Peyer's patch (tissue), 4 donors: ENCODE measurements at regions not wholly inside any gene's neighbourhood (a gene's known extent, or its start where the extent isn't known, plus 50 kb on each side); places are given as distances from the start of the nearest gene placed in this dataset.

Experiments
- DNase-seq, 3 donors: peaks; one replicate each; pipeline ENCODE4 v3.0.0-alpha.2; 2017 to 2019
- H3K27ac ChIP-seq, 4 donors: fragments of 200-600 bp; sonication (generic); one replicate each; pipeline ENCODE4 v1.5.1; 2016 to 2019
- H3K27me3 ChIP-seq, 2 donors: fragments of 200-600 bp; sonication (generic); one replicate each; pipeline ENCODE4 v1.5.1; 2019
- H3K36me3 ChIP-seq, 3 donors: fragments of 200-600 bp; sonication (generic); one replicate each; pipeline ENCODE4 v1.5.1; 2016 to 2019
- H3K4me1 ChIP-seq, 4 donors: fragments of 200-600 bp; sonication (generic); one replicate each; pipeline ENCODE4 v1.5.1; 2016 to 2019
- H3K4me3 ChIP-seq, 4 donors: fragments of 200-600 bp; sonication (generic); 1 replicate in 3 of 4; 2 replicates in 1 of 4; pipeline ENCODE4 v1.5.1; 2016 to 2019; ENCODE audit warnings: mild to moderate bottlenecking in 1 of 4
- H3K9me3 ChIP-seq, 4 donors: fragments of 200-600 bp; sonication (generic); one replicate each; pipeline ENCODE4 v1.5.1; 2016 to 2019; ENCODE audit warnings: mild to moderate bottlenecking in 1 of 4
- POLR2A ChIP-seq, 2 donors: fragments of 450-650 bp; IDR thresholded peaks; one replicate each; pipeline ENCODE4 v1.5.1; 2017; ENCODE audit warnings: antibody characterized with exemption in 2 of 2, mild to moderate bottlenecking in 2 of 2, moderate library complexity in 2 of 2
- TF ChIP-seq, protein P1 (sequence below), 6 experiments: fragments of 450-650 bp in 4 of 6; fragments of 200-600 bp in 2 of 6; sonication (generic) in 1 of 6; IDR thresholded peaks; one replicate each; pipeline ENCODE4 v1.5.1; 2017 to 2019; ENCODE audit warnings: antibody characterized with exemption in 6 of 6, mild to moderate bottlenecking in 3 of 6, moderate library complexity in 1 of 6

DNA sequence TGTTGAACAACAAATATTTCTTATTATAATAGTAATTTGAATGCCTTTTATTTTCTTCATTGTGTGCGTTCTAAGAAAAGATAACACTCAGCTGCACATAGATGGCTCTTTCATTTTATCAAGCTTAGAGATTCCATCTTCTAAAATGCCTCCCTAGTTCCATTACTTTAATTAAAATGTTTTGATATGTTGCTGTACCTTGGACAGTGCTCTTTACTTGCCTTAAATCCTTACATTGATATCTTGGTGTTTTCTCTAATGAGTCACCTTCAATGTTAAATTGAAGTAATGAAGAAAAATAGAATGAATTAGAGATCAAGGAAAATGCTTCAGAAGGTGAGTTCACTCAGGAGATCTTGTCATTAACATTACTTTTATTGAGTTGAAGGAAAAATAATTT lies 1672.4 kb upstream of the AGA start:
- H3K27me3 ChIP-seq, result no peaks in the 10 kb centered on the region
- no peak overlapping the region for H3K4me3 ChIP-seq
- H3K4me1 ChIP-seq, result no peaks in the 10 kb centered on the region
- H3K9me3 ChIP-seq, result no peaks in the 10 kb centered on the region
- TF ChIP-seq, protein P1, sequence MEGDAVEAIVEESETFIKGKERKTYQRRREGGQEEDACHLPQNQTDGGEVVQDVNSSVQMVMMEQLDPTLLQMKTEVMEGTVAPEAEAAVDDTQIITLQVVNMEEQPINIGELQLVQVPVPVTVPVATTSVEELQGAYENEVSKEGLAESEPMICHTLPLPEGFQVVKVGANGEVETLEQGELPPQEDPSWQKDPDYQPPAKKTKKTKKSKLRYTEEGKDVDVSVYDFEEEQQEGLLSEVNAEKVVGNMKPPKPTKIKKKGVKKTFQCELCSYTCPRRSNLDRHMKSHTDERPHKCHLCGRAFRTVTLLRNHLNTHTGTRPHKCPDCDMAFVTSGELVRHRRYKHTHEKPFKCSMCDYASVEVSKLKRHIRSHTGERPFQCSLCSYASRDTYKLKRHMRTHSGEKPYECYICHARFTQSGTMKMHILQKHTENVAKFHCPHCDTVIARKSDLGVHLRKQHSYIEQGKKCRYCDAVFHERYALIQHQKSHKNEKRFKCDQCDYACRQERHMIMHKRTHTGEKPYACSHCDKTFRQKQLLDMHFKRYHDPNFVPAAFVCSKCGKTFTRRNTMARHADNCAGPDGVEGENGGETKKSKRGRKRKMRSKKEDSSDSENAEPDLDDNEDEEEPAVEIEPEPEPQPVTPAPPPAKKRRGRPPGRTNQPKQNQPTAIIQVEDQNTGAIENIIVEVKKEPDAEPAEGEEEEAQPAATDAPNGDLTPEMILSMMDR (IDR thresholded peaks at IDR 0.05), result no peak
- no peak for TF ChIP-seq POLR2A (IDR thresholded peaks at IDR 0.05)
- no peak for DNase-seq
- no peaks in the 10 kb centered on the region for H3K36me3 ChIP-seq
- H3K27ac ChIP-seq, result no peak overlapping the region

DNA sequence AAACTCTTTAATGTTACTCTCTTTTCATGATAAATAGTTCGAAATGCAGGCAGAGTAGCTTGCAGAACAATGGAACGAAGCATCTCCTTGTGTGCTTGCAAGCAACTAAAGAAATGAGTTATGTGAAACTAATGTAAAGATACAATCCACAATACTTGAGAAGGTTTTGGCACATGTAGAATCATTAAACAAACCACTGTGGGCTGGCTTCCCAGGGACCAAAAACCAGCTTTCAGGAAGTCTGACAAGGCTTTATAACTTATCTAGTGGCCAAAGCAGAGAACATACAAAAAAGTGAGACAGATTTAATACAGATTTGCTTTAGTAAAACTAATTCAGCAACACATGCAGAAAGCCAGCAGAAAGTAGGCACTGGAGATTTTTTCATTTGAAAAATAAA lies 1673.8 kb upstream of the AGA start:
- Histone ChIP-seq H3K4me1 (no peaks in the 10 kb centered on the region), H3K27me3 (no peaks in the 10 kb centered on the region), H3K4me3 (no peak overlapping the region), H3K27ac (no peak overlapping the region), H3K36me3 (no peaks in the 10 kb centered on the region), H3K9me3 (no peaks in the 10 kb centered on the region)
- no peak for TF ChIP-seq POLR2A (IDR thresholded peaks at IDR 0.05)
- TF ChIP-seq, protein P1 (IDR thresholded peaks at IDR 0.05), result no peak
- DNase-seq, result no peak

GRCh38 chr4:179116581-179116980 lies 1674.3 kb upstream of the AGA start:
- no peak overlapping the region for H3K4me3 ChIP-seq
- H3K27ac ChIP-seq, result no peak overlapping the region
- TF ChIP-seq, protein P1 (IDR thresholded peaks at IDR 0.05), result no peak
- no peak for TF ChIP-seq POLR2A (IDR thresholded peaks at IDR 0.05)
- no peaks in the 10 kb centered on the region for H3K9me3 ChIP-seq
- no peak for DNase-seq
- no peaks in the 10 kb centered on the region for H3K4me1 ChIP-seq
- no peaks in the 10 kb centered on the region for H3K36me3 ChIP-seq
- H3K27me3 ChIP-seq, result no peaks in the 10 kb centered on the region

DNA sequence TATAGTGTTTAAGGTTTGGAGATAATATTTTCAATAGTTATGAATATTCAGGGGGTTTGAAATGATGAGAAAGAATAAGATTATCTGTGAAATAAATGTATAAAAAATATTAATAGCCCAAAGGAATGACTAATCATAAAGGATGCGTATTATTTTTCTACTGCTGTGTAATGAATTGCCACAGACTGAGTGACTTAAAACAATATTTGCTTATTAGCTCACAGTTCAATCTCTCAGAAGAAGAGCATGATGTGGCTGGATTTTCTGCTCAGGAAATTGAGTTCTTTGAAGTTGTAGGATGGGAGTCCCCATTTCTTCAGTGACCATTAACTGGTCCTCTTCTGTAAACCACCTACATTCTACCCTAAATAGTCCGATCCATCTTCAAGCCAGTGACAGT lies 1680.8 kb upstream of the AGA start:
- no peaks in the 10 kb centered on the region for H3K4me1 ChIP-seq
- H3K36me3 ChIP-seq, result no peaks in the 10 kb centered on the region
- H3K27ac ChIP-seq, result no peak overlapping the region
- no peak for DNase-seq
- H3K27me3 ChIP-seq, result no peaks in the 10 kb centered on the region
- no peak overlapping the region for H3K4me3 ChIP-seq
- no peaks in the 10 kb centered on the region for H3K9me3 ChIP-seq
- no peak for TF ChIP-seq POLR2A (IDR thresholded peaks at IDR 0.05)
- TF ChIP-seq, protein P1 (IDR thresholded peaks at IDR 0.05), result no peak

DNA sequence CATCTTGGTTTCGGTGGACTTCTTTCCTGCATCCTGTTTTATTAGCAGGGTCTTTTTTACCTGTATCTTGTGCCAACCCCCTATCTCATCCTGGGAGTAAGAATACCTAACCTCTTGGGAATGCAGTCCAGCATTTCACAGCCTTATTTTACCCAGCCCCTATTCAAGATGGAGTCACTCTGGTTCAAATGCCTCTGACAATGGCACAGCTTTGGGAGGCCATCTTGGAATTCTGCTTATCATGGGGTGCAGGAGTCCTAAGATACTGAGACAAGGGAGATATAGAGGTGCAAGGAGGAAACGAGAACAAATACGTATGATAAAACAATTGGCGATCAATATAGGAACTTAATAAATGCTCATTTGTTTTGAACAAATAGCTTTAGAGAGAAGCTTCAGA lies 1682.2 kb upstream of the AGA start:
- no peak overlapping the region for H3K4me3 ChIP-seq
- H3K27me3 ChIP-seq, result no peaks in the 10 kb centered on the region
- no peaks in the 10 kb centered on the region for H3K4me1 ChIP-seq
- TF ChIP-seq, protein P1 (IDR thresholded peaks at IDR 0.05), result no peak
- no peak for TF ChIP-seq POLR2A (IDR thresholded peaks at IDR 0.05)
- no peaks in the 10 kb centered on the region for H3K9me3 ChIP-seq
- no peak for DNase-seq
- H3K36me3 ChIP-seq, result no peaks in the 10 kb centered on the region
- H3K27ac ChIP-seq, result no peak overlapping the region

GRCh38 chr4:179124957-179125356 lies 1682.7 kb upstream of the AGA start:
- H3K27ac ChIP-seq, result no peak overlapping the region
- TF ChIP-seq, protein P1 (IDR thresholded peaks at IDR 0.05), result no peak
- no peak for TF ChIP-seq POLR2A (IDR thresholded peaks at IDR 0.05)

More at GRCh38 chr4:179124957-179125356, 1682.7 kb upstream of the AGA start:
- Histone ChIP-seq H3K27me3 (no peaks in the 10 kb centered on the region), H3K4me3 (no peak overlapping the region), H3K4me1 (no peaks in the 10 kb centered on the region), H3K36me3 (no peaks in the 10 kb centered on the region), H3K9me3 (no peaks in the 10 kb centered on the region)
- no peak for DNase-seq
